Body of pancreas (tissue), 4 donors: ENCODE measurements at regions not wholly inside any gene's neighbourhood (a gene's known extent, or its start where the extent isn't known, plus 50 kb on each side); places are given as distances from the start of the nearest gene placed in this dataset.

Source experiments
- ATAC-seq: fragments of 150-250 bp; one replicate; pipeline ENCODE4 v1.9.1; 2016
- DNase-seq, 4 donors: peaks; one replicate each; pipeline ENCODE4 v3.0.0-alpha.2; 2019
- H3K27ac ChIP-seq, 4 donors: fragments of 200-600 bp; sonication (generic); 1 replicate in 3 of 4; 2 replicates in 1 of 4; pipeline versions ENCODE4 v1.5.1 to v1.6.1; 2016 to 2019; ENCODE audit warnings: mild to moderate bottlenecking in 1 of 4, mixed read lengths in 1 of 4, moderate library complexity in 1 of 4
- H3K27me3 ChIP-seq, 2 donors: fragments of 200-600 bp; sonication (generic); one replicate each; pipeline ENCODE4 v1.6.0; 2016; ENCODE audit warnings: mild to moderate bottlenecking in 1 of 2
- H3K36me3 ChIP-seq, 2 donors: fragments of 200-600 bp; sonication (generic); replicated peaks in 1 of 2; 2 replicates each; pipeline ENCODE4 v1.5.1; 2016; ENCODE audit warnings: low read depth in 2 of 2; ENCODE audit not compliant: insufficient read depth in 1 of 2
- H3K4me1 ChIP-seq: fragments of 200-600 bp; sonication (generic); one replicate; pipeline ENCODE4 v1.6.0; 2016
- H3K4me3 ChIP-seq, 2 donors: fragments of 200-600 bp; sonication (generic); 1 replicate in 1 of 2; 2 replicates in 1 of 2; pipeline ENCODE4 v1.5.1; 2016 to 2019
- H3K9me3 ChIP-seq, 3 donors: fragments of 200-600 bp; sonication (generic); 1 replicate in 2 of 3; 2 replicates in 1 of 3; pipeline ENCODE4 v1.5.1; 2016
- CTCF ChIP-seq, 7 experiments: fragments of 450-650 bp in 4 of 7; fragments of 200-600 bp in 3 of 7; sonication (generic) in 3 of 7; IDR thresholded peaks; one replicate each; pipeline ENCODE4 v1.5.1; 2016 to 2019; ENCODE audit warnings: antibody characterized with exemption in 7 of 7
- POLR2A ChIP-seq, 3 donors: fragments of 450-650 bp; IDR thresholded peaks; one replicate each; pipeline ENCODE4 v1.6.1; 2016; ENCODE audit warnings: antibody characterized with exemption in 3 of 3, mild to moderate bottlenecking in 2 of 3
- WGBS, 2 donors: methylation state at CpG; one replicate each; pipeline ENCODE4 v1.1.5; 2017; 5-methylcytosine and 5-hydroxymethylcytosine counted together
- intact Hi-C: fragments of 100-400 bp; cut with DNase I; formaldehyde crosslinking; loops from one replicate; pipeline ENCODE4 v1.15.1; 2023

GRCh38 chr1:68617942-68618341 is 121.1 kb upstream of the DEPDC1 start:
- DNase-seq (no peak), ATAC-seq (no peak)
- no peaks in the 10 kb centered on the region for H3K27me3 ChIP-seq
- H3K9me3 ChIP-seq: peaks cover 0 to 13% (median 0%) of the 10 kb centered on the region in 3 donors
- no peak overlapping the region for H3K27ac ChIP-seq
- TF ChIP-seq CTCF (IDR thresholded peaks at IDR 0.05): no peak
- TF ChIP-seq POLR2A (IDR thresholded peaks at IDR 0.05): no peak
- intact Hi-C loops: no loop called here
- H3K4me3 ChIP-seq: no peak overlapping the region
- no peaks in the 10 kb centered on the region for H3K4me1 ChIP-seq
- H3K36me3 ChIP-seq: no peaks in the 10 kb centered on the region
- 30 to 46% methylated on average over 1 of the region's 1 CpG for whole genome bisulfite sequencing, 2 donors

GRCh38 chr1:68620571-68620970 is 123.7 kb upstream of the DEPDC1 start:
- Histone ChIP-seq H3K9me3 (peaks cover 0 to 13% (median 0%) of the 10 kb centered on the region in 3 donors), H3K27ac (no peak overlapping the region), H3K4me3 (no peak overlapping the region), H3K4me1 (no peaks in the 10 kb centered on the region), H3K36me3 (no peaks in the 10 kb centered on the region), H3K27me3 (no peaks in the 10 kb centered on the region)
- no peak for DNase-seq
- ATAC-seq: no peak
- WGBS, 2 donors: 82 to 96% methylated on average over 1 of the region's 1 CpG
- intact Hi-C loops: no loop called here
- no peak for TF ChIP-seq CTCF (IDR thresholded peaks at IDR 0.05)
- TF ChIP-seq POLR2A (IDR thresholded peaks at IDR 0.05): no peak

GRCh38 chr1:68623700-68624099 is 126.8 kb upstream of the DEPDC1 start:
- Histone ChIP-seq H3K36me3 (no peaks in the 10 kb centered on the region), H3K9me3 (peaks cover 0 to 13% (median 0%) of the 10 kb centered on the region in 3 donors), H3K27ac (no peak overlapping the region), H3K4me3 (no peak overlapping the region), H3K27me3 (no peaks in the 10 kb centered on the region), H3K4me1 (no peaks in the 10 kb centered on the region)
- WGBS, 2 donors: 10 to 17% methylated on average over 2 of the region's 2 CpGs
- ATAC-seq (no peak), DNase-seq (peak in 3 of 4 donors; percentile 13 to 51 (median 25))
- TF ChIP-seq CTCF (IDR thresholded peaks at IDR 0.05): no peak
- TF ChIP-seq POLR2A (IDR thresholded peaks at IDR 0.05): no peak
- intact Hi-C loops: no loop called here

- intact Hi-C loops: no loop called here
- Histone ChIP-seq H3K9me3 (peaks cover 0 to 13% (median 0%) of the 10 kb centered on the region in 3 donors), H3K4me1 (no peaks in the 10 kb centered on the region), H3K27me3 (no peaks in the 10 kb centered on the region), H3K27ac (no peak overlapping the region), H3K36me3 (no peaks in the 10 kb centered on the region), H3K4me3 (no peak overlapping the region)
- DNase-seq (no peak), ATAC-seq (no peak)
- no peak for TF ChIP-seq CTCF (IDR thresholded peaks at IDR 0.05)
- 71 to 74% methylated on average over 3 of the region's 3 CpGs for WGBS, 2 donors
Observed at GRCh38 chr1:68624233-68624632, 127.4 kb upstream of the DEPDC1 start.

GRCh38 chr1:68625624-68626023 is 128.7 kb upstream of the DEPDC1 start:
- ATAC-seq: no peak
- H3K27me3 ChIP-seq: no peaks in the 10 kb centered on the region
- H3K36me3 ChIP-seq: no peaks in the 10 kb centered on the region
- peaks cover 0 to 3% (median 0%) of the 10 kb centered on the region in 3 donors for H3K9me3 ChIP-seq
- intact Hi-C loops: no loop called here
- H3K27ac ChIP-seq: no peak overlapping the region
- WGBS, 2 donors: 68 to 81% methylated on average over 1 of the region's 1 CpG
- H3K4me3 ChIP-seq: no peak overlapping the region
- no peak for TF ChIP-seq POLR2A (IDR thresholded peaks at IDR 0.05)
- no peak for TF ChIP-seq CTCF (IDR thresholded peaks at IDR 0.05)
- H3K4me1 ChIP-seq: no peaks in the 10 kb centered on the region
- no peak for DNase-seq
